Colonic mucosa (tissue), 4 donors: ENCODE measurements at regions not wholly inside any gene's neighbourhood (a gene's known extent, or its start where the extent isn't known, plus 50 kb on each side); places are given as distances from the start of the nearest gene placed in this dataset.
A peak's percentile ranks its signal among the peaks of the same experiment; 100 is the strongest.

Source experiments
- DNase-seq: peaks from one replicate; pipeline ENCODE4 v3.0.0-alpha.2; 2020
- H3K27ac ChIP-seq: fragments of 200-600 bp; one replicate; pipeline ENCODE4 v1.8.0; 2021
- H3K27me3 ChIP-seq: fragments of 200-600 bp; one replicate; pipeline ENCODE4 v1.8.0; 2021
- H3K36me3 ChIP-seq: fragments of 200-600 bp; one replicate; pipeline ENCODE4 v1.8.0; 2021
- H3K4me1 ChIP-seq: fragments of 200-600 bp; one replicate; pipeline ENCODE4 v1.8.0; 2021; ENCODE audit warnings: mild to moderate bottlenecking
- H3K4me3 ChIP-seq: fragments of 200-600 bp; one replicate; pipeline ENCODE4 v1.8.0; 2021
- H3K9ac ChIP-seq, 2 donors: one replicate each; pipeline ENCODE4 v1.7.0; 2013; ENCODE audit warnings: control low read depth in 2 of 2, low read depth in 2 of 2, low read length in 2 of 2
- H3K9me3 ChIP-seq: fragments of 200-600 bp; one replicate; pipeline ENCODE4 v1.8.0; 2021
- CTCF ChIP-seq: fragments of 200-600 bp; IDR thresholded peaks from one replicate; pipeline ENCODE4 v1.8.0; 2022; ENCODE audit warnings: antibody characterized with exemption, mild to moderate bottlenecking
- intact Hi-C: fragments of 100-400 bp; cut with DNase I; formaldehyde crosslinking; loops from one replicate; pipeline ENCODE4 v1.14.1; 2022
- donor health status: healthy.
- donor health status: DM: no; HTN: no; CAD: no.
- donor health status: DM: no; HTN: no; CAD: no.

GRCh38 chr1:48076017-48076416, 78.8 kb upstream of the TRABD2B start:
- H3K27me3 ChIP-seq, result no peaks in the 10 kb centered on the region
- no peak overlapping the region for H3K27ac ChIP-seq
- no peaks in the 10 kb centered on the region for H3K36me3 ChIP-seq
- no peak for TF ChIP-seq CTCF
- no peak for DNase-seq
- H3K9me3 ChIP-seq, result no peaks in the 10 kb centered on the region
- no peak overlapping the region for H3K4me3 ChIP-seq
- intact Hi-C loops, result no loop called here
- H3K4me1 ChIP-seq, result no peaks in the 10 kb centered on the region
- H3K9ac ChIP-seq, result no peak overlapping the region

- no peak overlapping the region for H3K4me3 ChIP-seq
- H3K36me3 ChIP-seq, result no peaks in the 10 kb centered on the region
- H3K9me3 ChIP-seq, result no peaks in the 10 kb centered on the region
- H3K9ac ChIP-seq, result no peak overlapping the region
- intact Hi-C loops, result no loop called here
- H3K27me3 ChIP-seq, result no peaks in the 10 kb centered on the region
- no peak overlapping the region for H3K27ac ChIP-seq
- no peak for DNase-seq
- TF ChIP-seq CTCF, result no peak
- H3K4me1 ChIP-seq, result no peaks in the 10 kb centered on the region
Observed at GRCh38 chr1:48073798-48074530, 76.8 kb upstream of the TRABD2B start.

DNA sequence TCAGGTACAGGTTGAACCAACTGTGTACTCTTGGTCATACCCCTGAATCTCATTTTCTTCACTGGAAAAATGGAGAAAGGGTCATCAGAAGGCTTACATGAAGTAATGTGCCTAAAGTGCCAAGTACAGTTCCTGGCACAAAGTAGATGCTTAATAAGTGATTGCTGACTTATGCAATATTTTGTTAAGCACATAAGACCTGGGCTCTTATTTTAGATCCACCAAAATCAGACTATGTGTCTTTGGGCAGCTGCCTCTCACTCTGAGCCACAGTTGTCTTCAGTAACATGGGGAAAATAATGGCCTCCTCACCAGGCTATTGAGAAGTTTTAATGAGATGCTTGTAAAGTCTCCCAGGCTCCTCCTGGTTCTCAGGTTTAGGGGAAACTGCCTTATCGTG, 74.3 kb upstream of the TRABD2B start:
- no peaks in the 10 kb centered on the region for H3K27me3 ChIP-seq
- no peak overlapping the region for H3K27ac ChIP-seq
- no peak for TF ChIP-seq CTCF
- H3K4me3 ChIP-seq, result no peak overlapping the region
- H3K9ac ChIP-seq, result no peak overlapping the region
- DNase-seq, result no peak
- H3K9me3 ChIP-seq, result no peaks in the 10 kb centered on the region
- intact Hi-C loops, result no loop called here
- no peaks in the 10 kb centered on the region for H3K36me3 ChIP-seq
- no peaks in the 10 kb centered on the region for H3K4me1 ChIP-seq

GRCh38 chr1:48070396-48070750, 73.2 kb upstream of the TRABD2B start:
- Histone ChIP-seq H3K36me3 (no peaks in the 10 kb centered on the region), H3K4me1 (no peaks in the 10 kb centered on the region), H3K27me3 (no peaks in the 10 kb centered on the region), H3K9ac (no peak overlapping the region), H3K4me3 (no peak overlapping the region), H3K9me3 (no peaks in the 10 kb centered on the region), H3K27ac (no peak overlapping the region)
- TF ChIP-seq CTCF, result no peak
- intact Hi-C loops, result no loop called here
- no peak for DNase-seq

DNA sequence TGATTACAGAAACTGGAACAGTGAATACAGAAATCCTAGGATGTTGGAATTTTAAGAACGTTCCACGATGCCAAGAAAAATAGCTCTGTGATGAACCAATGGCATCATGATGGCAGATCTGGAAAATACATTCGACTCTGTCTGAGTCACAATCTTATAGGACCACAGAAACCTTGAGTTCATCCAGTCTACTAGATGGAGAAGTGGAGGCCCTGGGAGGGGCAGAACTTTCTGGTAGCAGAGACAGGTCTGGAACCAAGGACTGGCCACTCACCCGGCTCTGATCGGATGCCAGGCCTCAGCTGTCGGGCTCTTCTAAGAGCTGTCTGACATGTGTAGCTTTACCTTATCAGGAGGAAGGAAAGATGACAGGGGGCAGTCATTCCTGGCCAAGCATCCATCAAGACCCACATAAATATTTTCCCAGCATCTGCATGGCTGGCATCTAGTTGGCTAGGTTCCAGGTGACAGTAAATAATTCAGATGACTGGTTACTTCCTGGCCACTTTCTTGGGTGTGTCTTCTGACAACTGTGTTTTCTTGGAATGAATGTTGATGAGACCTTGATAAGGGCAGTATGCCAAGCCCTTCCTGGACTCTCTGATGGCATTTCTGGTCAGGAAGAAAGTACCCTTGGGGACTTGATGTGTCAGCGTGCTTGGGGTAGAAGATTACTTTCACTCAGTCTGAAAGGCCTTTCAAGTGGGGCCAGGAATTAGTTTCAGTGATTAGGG, 72.6 kb upstream of the TRABD2B start:
- no peak overlapping the region for H3K4me3 ChIP-seq
- intact Hi-C loops, result no loop called here
- H3K9me3 ChIP-seq, result no peaks in the 10 kb centered on the region
- H3K9ac ChIP-seq, result no peak overlapping the region
- no peak for TF ChIP-seq CTCF
- no peaks in the 10 kb centered on the region for H3K4me1 ChIP-seq
- DNase-seq, result peak; percentile 50
- no peak overlapping the region for H3K27ac ChIP-seq
- H3K36me3 ChIP-seq, result no peaks in the 10 kb centered on the region
- H3K27me3 ChIP-seq, result no peaks in the 10 kb centered on the region
